ENCODE measurements at regions not wholly inside any gene's neighbourhood (a gene's known extent, or its start where the extent isn't known, plus 50 kb on each side); places are given as distances from the start of the nearest gene placed in this dataset.
"Not testable (repeated sequence)": the region's sequence is repeated elsewhere in the genome, so short reads cannot be mapped to it uniquely, and the experiment has no call there.

DNA sequence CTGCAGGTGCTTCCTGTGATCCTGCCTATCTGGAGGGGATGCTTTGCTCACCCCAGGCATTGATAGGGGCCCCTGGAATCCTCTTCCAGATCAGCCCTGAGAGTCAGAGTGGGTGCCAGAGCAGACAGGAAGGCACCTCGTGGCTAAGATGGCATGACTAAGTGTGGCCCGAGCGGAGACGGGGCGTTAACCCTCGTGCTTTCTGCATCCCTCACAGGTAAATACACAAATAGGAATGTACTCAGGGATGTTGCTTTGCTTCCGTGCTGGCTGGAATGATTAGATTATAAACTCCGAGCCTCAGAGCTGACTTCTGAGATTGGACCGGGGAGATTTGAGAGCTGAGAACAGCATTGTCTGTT lies 312.7 kb upstream of the B3GAT1 start:
- POLR2A ChIA-PET, result no interaction called here
- intact Hi-C loops (cut with micrococcal nuclease; ENCODE audit: unreplicated experiment), result no loop called here
- CTCF ChIA-PET, result no interaction called here

DNA sequence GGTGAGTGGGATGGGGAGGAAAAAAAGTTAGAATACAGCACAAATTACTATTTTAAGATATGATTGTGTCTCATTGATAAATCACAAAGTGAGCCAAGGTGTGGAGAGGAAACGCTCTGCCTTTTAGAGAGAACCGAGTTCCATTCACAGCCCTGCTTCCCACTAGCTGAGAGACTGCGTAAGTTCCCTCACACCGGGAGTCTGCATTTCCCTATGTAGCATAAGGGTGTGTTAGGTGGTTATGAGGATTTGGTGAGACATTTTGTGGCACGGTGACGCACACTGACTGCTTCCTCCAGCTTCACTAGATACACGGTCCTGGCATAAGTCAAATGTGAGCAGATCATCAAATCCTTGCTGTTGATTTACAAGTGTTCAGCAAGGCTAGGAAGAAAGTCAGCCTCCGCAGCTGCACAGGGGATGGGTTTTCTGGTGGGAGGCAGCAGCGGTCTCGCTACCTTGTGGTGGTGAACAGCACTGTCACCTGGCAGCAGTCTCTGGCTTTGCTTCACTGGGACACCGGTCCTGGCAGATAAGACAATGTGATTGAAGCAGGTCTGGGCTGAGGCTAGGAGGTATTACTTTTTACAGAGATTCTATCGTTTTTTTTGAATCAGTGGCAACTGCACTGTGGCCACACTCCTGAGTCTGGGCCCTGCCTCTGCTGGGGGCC lies 312.2 kb upstream of the B3GAT1 start:
- Histone ChIP-seq H3K27me3 (ENCODE audit: control insufficient read depth, insufficient read depth, low read length) (peaks cover 6% of the 10 kb centered on the region; the same call in 1 of the 2 replicates), H3K4me3 (ENCODE audit: low read depth in 2 of 2, low read length in 2 of 2) (no peak overlapping the region), H3K4me1 (ENCODE audit: control insufficient read depth, insufficient read depth, low read length) (no peaks in the 10 kb centered on the region), H3K9me3 (ENCODE audit: control insufficient read depth, insufficient read depth, low read depth, low read length) (no peaks in the 10 kb centered on the region), H3K36me3 (ENCODE audit: control insufficient read depth, insufficient read depth, low read length) (no peaks in the 10 kb centered on the region), H3K27ac (ENCODE audit: low read length) (no peak overlapping the region)
- no peak for ATAC-seq
- ChIA-PET CTCF (no interaction called here), POLR2A (no interaction called here)
- TF ChIP-seq, protein P1, sequence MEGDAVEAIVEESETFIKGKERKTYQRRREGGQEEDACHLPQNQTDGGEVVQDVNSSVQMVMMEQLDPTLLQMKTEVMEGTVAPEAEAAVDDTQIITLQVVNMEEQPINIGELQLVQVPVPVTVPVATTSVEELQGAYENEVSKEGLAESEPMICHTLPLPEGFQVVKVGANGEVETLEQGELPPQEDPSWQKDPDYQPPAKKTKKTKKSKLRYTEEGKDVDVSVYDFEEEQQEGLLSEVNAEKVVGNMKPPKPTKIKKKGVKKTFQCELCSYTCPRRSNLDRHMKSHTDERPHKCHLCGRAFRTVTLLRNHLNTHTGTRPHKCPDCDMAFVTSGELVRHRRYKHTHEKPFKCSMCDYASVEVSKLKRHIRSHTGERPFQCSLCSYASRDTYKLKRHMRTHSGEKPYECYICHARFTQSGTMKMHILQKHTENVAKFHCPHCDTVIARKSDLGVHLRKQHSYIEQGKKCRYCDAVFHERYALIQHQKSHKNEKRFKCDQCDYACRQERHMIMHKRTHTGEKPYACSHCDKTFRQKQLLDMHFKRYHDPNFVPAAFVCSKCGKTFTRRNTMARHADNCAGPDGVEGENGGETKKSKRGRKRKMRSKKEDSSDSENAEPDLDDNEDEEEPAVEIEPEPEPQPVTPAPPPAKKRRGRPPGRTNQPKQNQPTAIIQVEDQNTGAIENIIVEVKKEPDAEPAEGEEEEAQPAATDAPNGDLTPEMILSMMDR (IDR thresholded peaks at IDR 0.05), result no peak
- TF ChIP-seq, protein P2, sequence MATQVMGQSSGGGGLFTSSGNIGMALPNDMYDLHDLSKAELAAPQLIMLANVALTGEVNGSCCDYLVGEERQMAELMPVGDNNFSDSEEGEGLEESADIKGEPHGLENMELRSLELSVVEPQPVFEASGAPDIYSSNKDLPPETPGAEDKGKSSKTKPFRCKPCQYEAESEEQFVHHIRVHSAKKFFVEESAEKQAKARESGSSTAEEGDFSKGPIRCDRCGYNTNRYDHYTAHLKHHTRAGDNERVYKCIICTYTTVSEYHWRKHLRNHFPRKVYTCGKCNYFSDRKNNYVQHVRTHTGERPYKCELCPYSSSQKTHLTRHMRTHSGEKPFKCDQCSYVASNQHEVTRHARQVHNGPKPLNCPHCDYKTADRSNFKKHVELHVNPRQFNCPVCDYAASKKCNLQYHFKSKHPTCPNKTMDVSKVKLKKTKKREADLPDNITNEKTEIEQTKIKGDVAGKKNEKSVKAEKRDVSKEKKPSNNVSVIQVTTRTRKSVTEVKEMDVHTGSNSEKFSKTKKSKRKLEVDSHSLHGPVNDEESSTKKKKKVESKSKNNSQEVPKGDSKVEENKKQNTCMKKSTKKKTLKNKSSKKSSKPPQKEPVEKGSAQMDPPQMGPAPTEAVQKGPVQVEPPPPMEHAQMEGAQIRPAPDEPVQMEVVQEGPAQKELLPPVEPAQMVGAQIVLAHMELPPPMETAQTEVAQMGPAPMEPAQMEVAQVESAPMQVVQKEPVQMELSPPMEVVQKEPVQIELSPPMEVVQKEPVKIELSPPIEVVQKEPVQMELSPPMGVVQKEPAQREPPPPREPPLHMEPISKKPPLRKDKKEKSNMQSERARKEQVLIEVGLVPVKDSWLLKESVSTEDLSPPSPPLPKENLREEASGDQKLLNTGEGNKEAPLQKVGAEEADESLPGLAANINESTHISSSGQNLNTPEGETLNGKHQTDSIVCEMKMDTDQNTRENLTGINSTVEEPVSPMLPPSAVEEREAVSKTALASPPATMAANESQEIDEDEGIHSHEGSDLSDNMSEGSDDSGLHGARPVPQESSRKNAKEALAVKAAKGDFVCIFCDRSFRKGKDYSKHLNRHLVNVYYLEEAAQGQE (IDR thresholded peaks at IDR 0.05; ENCODE audit: insufficient read depth in 1 of 2, low read depth in 2 of 2, low read length in 1 of 2), result no peak
- TF ChIP-seq TCF7L2 (IDR thresholded peaks at IDR 0.05; ENCODE audit: low read depth, low read length), result no peak
- intact Hi-C loops (cut with micrococcal nuclease; ENCODE audit: unreplicated experiment), result no loop called here
- in situ Hi-C loops (cut with HindIII; ENCODE audit: low pct_unique_long_range_greater_than_20kb, low sequenced_read_pairs), result no loop called here
- no peak for DNase-seq (ENCODE audit: low read depth, low spot score)
- no TSS peak for BruUV-seq (replicated peaks)

More for the DNA sequence above, 312.7 kb upstream of the B3GAT1 start:
- Histone ChIP-seq H3K27ac (ENCODE audit: low read length) (no peak overlapping the region), H3K36me3 (ENCODE audit: control insufficient read depth, insufficient read depth, low read length) (no peaks in the 10 kb centered on the region), H3K4me3 (ENCODE audit: low read depth in 2 of 2, low read length in 2 of 2) (no peak overlapping the region), H3K27me3 (ENCODE audit: control insufficient read depth, insufficient read depth, low read length) (peaks cover 6% of the 10 kb centered on the region; the same call in 1 of the 2 replicates), H3K4me1 (ENCODE audit: control insufficient read depth, insufficient read depth, low read length) (no peaks in the 10 kb centered on the region), H3K9me3 (ENCODE audit: control insufficient read depth, insufficient read depth, low read depth, low read length) (no peaks in the 10 kb centered on the region)
- ATAC-seq (no peak), DNase-seq (ENCODE audit: low read depth, low spot score) (no peak)
- no TSS peak for BruUV-seq (replicated peaks)
- in situ Hi-C loops (cut with HindIII; ENCODE audit: low pct_unique_long_range_greater_than_20kb, low sequenced_read_pairs), result no loop called here
- TF ChIP-seq POLR2AphosphoS5 (IDR thresholded peaks at IDR 0.05; ENCODE audit: low read depth, low read length) (no peak), SIN3A (IDR thresholded peaks at IDR 0.05; ENCODE audit: borderline replicate concordance, insufficient read depth, low read depth, low read length) (no peak), TCF7L2 (IDR thresholded peaks at IDR 0.05; ENCODE audit: low read depth, low read length) (no peak)
- TF ChIP-seq, protein P2 (IDR thresholded peaks at IDR 0.05; ENCODE audit: insufficient read depth in 1 of 2, low read depth in 2 of 2, low read length in 1 of 2), result no peak
- TF ChIP-seq, protein P1 (IDR thresholded peaks at IDR 0.05), result no peak

DNA sequence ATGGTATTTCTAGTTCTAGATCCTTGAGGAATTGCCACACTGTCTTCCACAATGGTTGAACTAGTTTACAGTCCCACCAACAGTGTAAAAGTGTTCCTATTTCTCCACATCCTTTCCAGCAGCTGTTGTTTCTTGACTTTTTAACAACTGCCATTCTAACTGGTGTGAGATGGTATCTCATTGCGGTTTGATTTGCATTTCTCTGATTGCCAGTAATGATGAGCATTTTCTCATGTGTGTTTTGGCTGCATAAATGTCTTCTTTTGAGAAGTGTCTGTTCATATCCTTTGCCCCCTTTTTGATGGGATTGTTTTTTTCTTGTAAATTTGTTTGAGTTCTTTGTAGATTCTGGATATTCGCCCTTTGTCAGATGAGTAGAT lies 308.6 kb upstream of the B3GAT1 start:
- H3K36me3 ChIP-seq (ENCODE audit: control insufficient read depth, insufficient read depth, low read length); POLR2A ChIA-PET; H3K27ac ChIP-seq (ENCODE audit: low read length); H3K9me3 ChIP-seq (ENCODE audit: control insufficient read depth, insufficient read depth, low read depth, low read length); CTCF ChIA-PET; in situ Hi-C loops (cut with HindIII; ENCODE audit: low pct_unique_long_range_greater_than_20kb, low sequenced_read_pairs); intact Hi-C loops (cut with micrococcal nuclease; ENCODE audit: unreplicated experiment); H3K4me1 ChIP-seq (ENCODE audit: control insufficient read depth, insufficient read depth, low read length); ATAC-seq; DNase-seq (ENCODE audit: low read depth, low spot score); BruUV-seq (replicated peaks); H3K4me3 ChIP-seq (ENCODE audit: low read depth in 2 of 2, low read length in 2 of 2): not testable (repeated sequence)
- H3K27me3 ChIP-seq (ENCODE audit: control insufficient read depth, insufficient read depth, low read length), result peaks cover 13% of the 10 kb centered on the region

All from Panc1 (cell line).